Breast epithelium (tissue), 3 donors: ENCODE measurements at regions not wholly inside any gene's neighbourhood (a gene's known extent, or its start where the extent isn't known, plus 50 kb on each side); places are given as distances from the start of the nearest gene placed in this dataset.

Source experiments
- CTCF ChIP-seq, 3 donors: fragments of 450-650 bp; IDR thresholded peaks; one replicate each; pipeline ENCODE4 v1.5.1; 2016 to 2017; ENCODE audit warnings: antibody characterized with exemption in 3 of 3, mild to moderate bottlenecking in 3 of 3, moderate library complexity in 3 of 3
- POLR2A ChIP-seq: fragments of 450-650 bp; IDR thresholded peaks from one replicate; pipeline ENCODE4 v1.6.1; 2016; ENCODE audit warnings: antibody characterized with exemption, mild to moderate bottlenecking, moderate library complexity
- POLR2AphosphoS5 ChIP-seq, 3 donors: sonication (generic); formaldehyde crosslinking; IDR thresholded peaks; one replicate each; pipeline ENCODE4 v1.6.1; 2017; ENCODE audit warnings: antibody characterized with exemption in 3 of 3

GRCh38 chr10:44203535-44203934, 181.4 kb downstream of the CXCL12 start:
- TF ChIP-seq POLR2A: no peak
- no peak for TF ChIP-seq POLR2AphosphoS5 (IDR thresholded peaks at IDR 0.05)
- TF ChIP-seq CTCF (IDR thresholded peaks at IDR 0.05): no peak
